Sigmoid colon (tissue), 6 donors: ENCODE measurements at regions not wholly inside any gene's neighbourhood (a gene's known extent, or its start where the extent isn't known, plus 50 kb on each side); places are given as distances from the start of the nearest gene placed in this dataset.

ENCODE experiments used
- DNase-seq: peaks from one replicate; pipeline ENCODE4 v3.0.0-alpha.2; 2019
- H3K27ac ChIP-seq, 4 donors: fragments of 200-600 bp; sonication (generic); one replicate each; pipeline ENCODE4 v1.5.1; 2016 to 2019; ENCODE audit warnings: mild to moderate bottlenecking in 1 of 4
- H3K27me3 ChIP-seq, 3 donors: fragments of 200-600 bp; sonication (generic); one replicate each; pipeline ENCODE4 v1.5.1; 2019; ENCODE audit warnings: mild to moderate bottlenecking in 1 of 3
- H3K36me3 ChIP-seq, 4 donors: fragments of 200-600 bp; sonication (generic); one replicate each; pipeline ENCODE4 v1.5.1; 2016 to 2019
- H3K4me1 ChIP-seq, 4 donors: fragments of 200-600 bp; sonication (generic); one replicate each; pipeline ENCODE4 v1.5.1; 2017 to 2019
- H3K4me3 ChIP-seq, 4 donors: fragments of 200-600 bp; sonication (generic); one replicate each; pipeline ENCODE4 v1.5.1; 2017 to 2019; ENCODE audit warnings: mild to moderate bottlenecking in 2 of 4, moderate library complexity in 1 of 4
- H3K9me3 ChIP-seq, 4 donors: fragments of 200-600 bp in 3 of 4; sonication (generic) in 3 of 4; one replicate each; pipeline versions ENCODE4 v1.5.1 to v1.6.1; 2013 to 2019
- CTCF ChIP-seq, 4 experiments: fragments of 450-650 bp in 3 of 4; fragments of 200-600 bp in 1 of 4; IDR thresholded peaks; one replicate each; pipeline ENCODE4 v1.5.1; 2016 to 2019; ENCODE audit warnings: antibody characterized with exemption in 4 of 4, mild to moderate bottlenecking in 3 of 4, moderate library complexity in 2 of 4
- EP300 ChIP-seq, 4 donors: sonication (generic); formaldehyde crosslinking; IDR thresholded peaks; one replicate each; pipeline ENCODE4 v1.6.1; 2017; ENCODE audit warnings: antibody characterized with exemption in 4 of 4
- POLR2A ChIP-seq, 2 donors: fragments of 450-650 bp; IDR thresholded peaks; one replicate each; pipeline ENCODE4 v1.6.1; 2016; ENCODE audit warnings: antibody characterized with exemption in 2 of 2, mild to moderate bottlenecking in 2 of 2, moderate library complexity in 2 of 2
- POLR2AphosphoS5 ChIP-seq, 4 donors: sonication (generic); formaldehyde crosslinking; IDR thresholded peaks; one replicate each; pipeline ENCODE4 v1.6.1; 2017; ENCODE audit warnings: antibody characterized with exemption in 4 of 4
- WGBS, 2 donors: extraction: QIAGEN DNeasy Blood & Tissue Kit; methylation state at CpG; one replicate each; pipeline ENCODE4 v1.1.7; 2013; 5-methylcytosine and 5-hydroxymethylcytosine counted together
- intact Hi-C: fragments of 100-400 bp; cut with DNase I; formaldehyde crosslinking; loops from one replicate; pipeline ENCODE4 v1.15.1; 2023
- donor health status: healthy with polysubstance abuse.
- donor health status: healthy.

GRCh38 chr6:140602431-140603248 is 1228.2 kb upstream of the CITED2 start:
- TF ChIP-seq CTCF (IDR thresholded peaks at IDR 0.05) (no peak), POLR2A (IDR thresholded peaks at IDR 0.05) (no peak), EP300 (IDR thresholded peaks at IDR 0.05) (no peak), POLR2AphosphoS5 (IDR thresholded peaks at IDR 0.05) (no peak)
- no peak for DNase-seq
- WGBS, 2 donors: 78 to 82% methylated on average over 6 of the region's 6 CpGs
- Histone ChIP-seq H3K4me1 (no peaks in the 10 kb centered on the region), H3K27me3 (no peaks in the 10 kb centered on the region), H3K9me3 (no peaks in the 10 kb centered on the region), H3K27ac (no peak overlapping the region), H3K4me3 (no peak overlapping the region), H3K36me3 (no peaks in the 10 kb centered on the region)
- intact Hi-C loops: no loop called here

GRCh38 chr6:140601021-140601808 is 1226.8 kb upstream of the CITED2 start:
- Histone ChIP-seq H3K36me3 (no peaks in the 10 kb centered on the region), H3K27ac (no peak overlapping the region), H3K9me3 (no peaks in the 10 kb centered on the region), H3K27me3 (no peaks in the 10 kb centered on the region), H3K4me1 (no peaks in the 10 kb centered on the region), H3K4me3 (no peak overlapping the region)
- no peak for TF ChIP-seq POLR2A (IDR thresholded peaks at IDR 0.05)
- no peak for TF ChIP-seq EP300 (IDR thresholded peaks at IDR 0.05)
- TF ChIP-seq POLR2AphosphoS5 (IDR thresholded peaks at IDR 0.05): no peak
- no peak for TF ChIP-seq CTCF (IDR thresholded peaks at IDR 0.05)
- DNase-seq: no peak
- 75 to 78% methylated on average over 3 of the region's 3 CpGs for WGBS, 2 donors
- intact Hi-C loops: no loop called here

GRCh38 chr6:140599916-140600315 is 1225.5 kb upstream of the CITED2 start:
- WGBS, 2 donors: 65 to 75% methylated on average over 1 of the region's 1 CpG
- H3K27me3 ChIP-seq: no peaks in the 10 kb centered on the region
- no peaks in the 10 kb centered on the region for H3K9me3 ChIP-seq
- peak in 1 of 4 donors; percentile 31 for TF ChIP-seq POLR2AphosphoS5 (IDR thresholded peaks at IDR 0.05)
- TF ChIP-seq POLR2A (IDR thresholded peaks at IDR 0.05): no peak
- no peak for TF ChIP-seq CTCF (IDR thresholded peaks at IDR 0.05)
- no peak for TF ChIP-seq EP300 (IDR thresholded peaks at IDR 0.05)
- H3K36me3 ChIP-seq: no peaks in the 10 kb centered on the region
- no peak overlapping the region for H3K27ac ChIP-seq
- no peak for DNase-seq
- no peaks in the 10 kb centered on the region for H3K4me1 ChIP-seq
- no peak overlapping the region for H3K4me3 ChIP-seq
- intact Hi-C loops: no loop called here

- no peak for DNase-seq
- Histone ChIP-seq H3K27me3 (no peaks in the 10 kb centered on the region), H3K36me3 (no peaks in the 10 kb centered on the region), H3K4me3 (no peak overlapping the region), H3K27ac (no peak overlapping the region), H3K4me1 (no peaks in the 10 kb centered on the region), H3K9me3 (no peaks in the 10 kb centered on the region)
- no peak for TF ChIP-seq EP300 (IDR thresholded peaks at IDR 0.05)
- TF ChIP-seq POLR2A (IDR thresholded peaks at IDR 0.05): no peak
- no peak for TF ChIP-seq CTCF (IDR thresholded peaks at IDR 0.05)
- TF ChIP-seq POLR2AphosphoS5 (IDR thresholded peaks at IDR 0.05): no peak
- intact Hi-C loops: no loop called here
- 92 to 95% methylated on average over 1 of the region's 1 CpG for WGBS, 2 donors
Observed at GRCh38 chr6:140597181-140597580, 1222.7 kb upstream of the CITED2 start.
